GM18498 (cell line): ENCODE measurements at regions not wholly inside any gene's neighbourhood (a gene's known extent, or its start where the extent isn't known, plus 50 kb on each side); places are given as distances from the start of the nearest gene placed in this dataset.
"Not testable (repeated sequence)": the region's sequence is repeated elsewhere in the genome, so short reads cannot be mapped to it uniquely, and the experiment has no call there.

ENCODE experiments used
- ATAC-seq: cut with Tn5 transposase; IDR thresholded peaks from one replicate; pipeline ENCODE4 v1.9.1; 2021; ENCODE audit warnings: mild to moderate bottlenecking, moderate library complexity; ENCODE audit not compliant: unreplicated experiment

- ATAC-seq, result no peak
Observed at GRCh38 chr2:51881673-51882072, 849.7 kb upstream of the NRXN1 start.

- no peak for ATAC-seq
Observed at GRCh38 chr2:51880153-51880552, 848.2 kb upstream of the NRXN1 start.

DNA sequence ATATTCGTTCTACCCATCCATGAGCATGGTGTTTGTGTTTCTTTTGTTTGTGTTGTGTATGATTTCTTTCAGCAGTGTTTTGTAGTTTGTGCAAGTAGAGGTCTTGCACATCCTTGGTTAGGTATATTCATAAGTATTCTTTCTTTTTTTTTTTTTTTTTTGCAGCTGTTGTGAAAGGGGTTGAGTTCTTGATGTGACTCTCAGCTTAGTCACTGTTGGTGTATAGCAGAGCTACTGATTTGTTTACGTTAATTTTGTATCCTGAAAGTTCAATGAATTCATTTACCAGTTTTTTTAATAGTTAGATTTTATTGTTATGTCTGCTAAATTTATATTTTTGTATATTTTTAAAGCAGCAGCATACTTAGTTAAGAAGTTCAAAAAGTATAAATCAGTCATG lies 834.4 kb upstream of the NRXN1 start:
- ATAC-seq, result no peak

GRCh38 chr2:51859260-51859659 lies 827.3 kb upstream of the NRXN1 start:
- ATAC-seq, result no peak

GRCh38 chr2:51855683-51856082 lies 823.8 kb upstream of the NRXN1 start:
- ATAC-seq, result no peak

DNA sequence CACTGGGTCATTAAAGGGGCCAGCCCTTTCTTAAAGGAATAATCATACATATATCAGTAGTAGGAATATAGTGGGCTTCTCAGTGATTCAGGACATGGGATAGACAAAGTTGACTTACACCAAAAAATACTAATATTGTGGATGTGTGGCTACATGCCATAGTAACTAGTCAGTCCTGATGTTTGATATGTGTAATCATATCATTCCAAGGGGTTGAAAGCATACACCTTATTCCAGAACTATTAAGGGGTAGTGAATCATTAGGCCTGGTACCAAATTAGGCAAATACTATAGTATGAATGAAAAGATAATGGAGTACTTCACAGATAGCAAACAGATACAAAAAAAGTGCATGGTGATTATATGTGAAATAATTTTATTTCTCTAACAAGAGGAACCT lies 814.9 kb upstream of the NRXN1 start:
- no peak for ATAC-seq

DNA sequence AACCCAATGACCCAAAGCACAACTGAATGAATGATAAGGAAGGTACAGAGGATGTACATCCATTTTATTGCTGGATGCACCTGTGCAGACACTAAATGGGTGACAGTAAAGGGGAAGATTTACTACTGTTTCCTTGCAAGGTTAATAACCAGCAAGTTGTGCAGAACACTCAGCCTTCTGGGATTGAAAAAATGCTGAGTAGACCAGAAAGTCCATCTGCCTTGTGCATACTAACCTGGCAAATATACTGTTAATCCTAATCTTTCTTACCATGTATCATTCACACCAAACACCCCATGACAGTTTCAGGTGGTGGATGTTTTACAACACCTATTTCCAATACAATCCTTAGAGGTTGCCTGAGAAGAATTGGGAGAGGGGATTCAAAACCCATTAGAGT lies 814.1 kb upstream of the NRXN1 start:
- ATAC-seq, result no peak

GRCh38 chr2:51844596-51844995 lies 812.7 kb upstream of the NRXN1 start:
- no peak for ATAC-seq

DNA sequence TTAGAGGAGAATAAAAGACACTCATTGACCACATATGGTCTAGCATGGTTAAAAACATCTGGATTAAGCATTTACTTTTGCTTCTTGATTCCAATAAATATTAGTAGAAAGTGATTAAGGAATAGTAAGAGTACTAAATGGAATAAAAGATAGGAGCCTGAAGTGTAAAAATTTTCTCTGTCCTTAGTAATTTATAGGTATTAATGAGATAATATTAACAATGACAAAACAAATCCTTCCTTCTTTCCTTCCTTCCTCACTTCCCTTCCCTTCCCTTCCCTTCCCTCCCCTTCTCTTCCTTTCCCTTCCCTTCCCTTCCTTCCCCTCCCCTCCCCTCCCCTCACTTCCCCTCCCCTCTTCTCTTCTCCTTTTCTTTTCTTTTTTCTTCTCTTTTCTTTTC lies 797.5 kb upstream of the NRXN1 start:
- no peak for ATAC-seq

DNA sequence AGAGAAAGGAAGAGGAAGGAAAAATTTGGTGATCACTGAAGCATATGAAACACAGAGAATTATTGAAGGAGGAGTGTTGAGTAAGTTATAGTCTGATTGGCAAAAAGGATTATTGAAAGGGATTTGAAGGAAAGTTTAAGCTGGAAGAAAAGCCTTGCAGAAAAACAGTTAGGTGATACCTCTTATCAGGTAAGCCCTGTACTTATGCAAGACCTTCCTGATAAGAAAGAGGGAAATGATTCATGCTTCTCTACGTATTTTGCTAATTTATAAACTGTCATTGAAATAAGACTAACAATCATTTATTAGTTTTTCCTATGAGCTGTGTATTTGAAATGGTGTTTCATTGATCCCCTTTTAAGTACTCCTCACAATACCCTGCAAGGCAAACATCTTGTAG lies 793.9 kb upstream of the NRXN1 start:
- no peak for ATAC-seq

DNA sequence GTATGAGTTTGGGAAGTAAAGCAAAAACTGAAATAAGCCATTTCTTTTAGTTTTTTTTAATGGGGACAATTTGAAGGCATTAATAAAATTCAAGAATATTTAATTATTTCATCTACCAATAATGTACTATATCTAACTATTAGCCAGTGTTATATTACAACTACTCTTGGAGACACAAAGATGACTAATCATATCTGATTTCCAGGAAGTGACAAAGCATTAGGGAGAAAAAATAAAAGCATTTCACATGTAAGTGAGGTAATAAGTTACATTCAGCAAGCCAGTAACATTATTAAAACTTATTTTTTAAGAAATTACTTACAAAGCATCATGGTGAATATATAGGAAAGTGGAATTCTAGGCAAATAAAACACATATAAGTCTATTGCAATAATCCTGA lies 781.3 kb upstream of the NRXN1 start:
- ATAC-seq, result no peak

DNA sequence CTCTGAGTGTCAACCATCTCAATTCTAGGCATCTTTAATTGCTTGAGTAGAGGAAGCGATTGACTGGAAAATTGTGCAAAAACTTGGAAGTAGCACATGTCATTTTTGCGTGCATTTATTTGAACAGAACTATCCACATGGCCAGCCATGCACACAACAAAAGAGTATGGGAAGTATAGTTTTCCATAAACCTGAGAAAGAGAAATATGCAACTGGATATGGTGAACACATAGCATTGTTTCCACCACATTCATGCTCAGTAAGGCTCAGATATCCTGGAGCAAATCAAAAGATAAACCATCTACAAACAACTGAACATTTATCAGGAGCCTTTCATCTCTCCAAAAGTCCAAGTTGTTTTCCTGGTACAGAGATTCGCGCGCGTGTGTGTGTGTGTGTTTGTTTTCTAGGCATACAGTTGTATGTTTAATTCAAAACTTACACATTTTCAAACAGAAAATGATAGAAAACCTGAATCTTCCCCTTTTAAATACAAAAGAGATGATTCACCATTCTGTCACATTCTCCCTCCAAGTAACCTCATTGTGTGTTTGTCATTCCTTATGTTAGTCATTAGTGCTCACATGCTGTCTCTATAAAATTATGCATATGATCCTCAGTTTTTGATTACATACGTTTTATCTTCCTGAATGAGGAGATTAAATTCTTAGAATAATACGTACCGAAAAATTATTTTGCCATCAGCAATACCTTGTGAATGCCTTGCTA lies 780.4 kb upstream of the NRXN1 start:
- ATAC-seq, result no peak

- no peak for ATAC-seq
Observed at GRCh38 chr2:51810197-51810596, 778.3 kb upstream of the NRXN1 start.

DNA sequence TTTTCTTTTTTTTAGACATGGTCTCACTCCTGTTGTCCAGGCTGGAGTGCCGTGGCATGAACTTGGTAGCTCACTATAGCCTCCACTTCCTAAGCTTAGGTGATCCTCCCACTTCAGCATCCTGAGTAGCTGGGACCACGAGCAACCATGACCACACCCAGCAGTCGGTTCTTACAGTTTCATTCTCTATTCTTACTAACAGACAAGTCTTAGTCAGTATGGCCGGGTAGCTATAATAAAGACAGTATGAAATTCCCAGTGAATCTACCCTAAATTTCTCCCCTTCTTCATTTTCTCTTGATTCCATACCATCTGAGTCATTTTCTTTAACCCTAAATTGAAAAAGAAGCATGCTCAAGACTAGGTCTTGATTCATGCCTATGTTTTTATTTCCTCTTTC lies 775.3 kb upstream of the NRXN1 start:
- no peak for ATAC-seq

- ATAC-seq, result no peak
Observed at GRCh38 chr2:51795248-51795888, 763.4 kb upstream of the NRXN1 start.

GRCh38 chr2:51791496-51791895 lies 759.6 kb upstream of the NRXN1 start:
- no peak for ATAC-seq

- no peak for ATAC-seq
Observed at GRCh38 chr2:51790854-51791253, 758.9 kb upstream of the NRXN1 start.

- no peak for ATAC-seq
Observed at GRCh38 chr2:51789918-51790317, 758.0 kb upstream of the NRXN1 start.

GRCh38 chr2:51782921-51783765 lies 751.2 kb upstream of the NRXN1 start:
- no peak for ATAC-seq

- no peak for ATAC-seq
Observed at GRCh38 chr2:51781691-51782090, 749.8 kb upstream of the NRXN1 start.

GRCh38 chr2:51780353-51780752 lies 748.4 kb upstream of the NRXN1 start:
- no peak for ATAC-seq

DNA sequence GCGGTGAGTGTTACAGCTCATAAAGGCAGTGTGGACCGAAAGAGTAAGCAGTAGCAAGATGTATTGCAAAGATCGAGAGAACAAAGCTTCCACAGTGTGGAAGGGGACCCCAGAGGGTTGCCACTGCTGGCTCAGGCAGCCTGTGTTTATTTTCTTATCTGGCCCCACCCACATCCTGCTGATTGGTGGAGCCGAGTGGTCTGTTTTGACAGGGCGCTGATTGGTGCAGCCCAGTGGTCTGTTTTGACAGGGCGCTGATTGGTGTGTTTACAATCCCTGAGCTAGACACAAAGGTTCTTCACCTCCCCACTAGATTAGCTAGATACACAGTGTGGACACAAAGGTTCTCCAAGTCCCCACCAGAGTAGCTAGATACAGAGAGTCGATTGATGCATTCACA lies 747.8 kb upstream of the NRXN1 start:
- ATAC-seq, result not testable (repeated sequence)
